BE2C (cell line): ENCODE measurements at regions not wholly inside any gene's neighbourhood (a gene's known extent, or its start where the extent isn't known, plus 50 kb on each side); places are given as distances from the start of the nearest gene placed in this dataset.

ENCODE experiments used
- DNase-seq: peaks from one replicate; pipeline ENCODE4 v3.0.0-alpha.2; 2020
- H3K27me3 ChIP-seq: fragments of 250-450 bp; sonication (Bioruptor Pico); 2 replicates; pipeline ENCODE4 v1.5.1; 2020; ENCODE audit warnings: mild to moderate bottlenecking
- H3K36me3 ChIP-seq: fragments of 250-450 bp; sonication (Bioruptor Pico); 2 replicates; pipeline ENCODE4 v1.5.1; 2020; ENCODE audit warnings: mild to moderate bottlenecking
- H3K4me1 ChIP-seq: fragments of 250-450 bp; sonication (Bioruptor Pico); 2 replicates; pipeline ENCODE4 v1.5.1; 2020
- H3K4me3 ChIP-seq: 2 replicates; pipeline ENCODE4 v1.5.1; 2011; ENCODE audit warnings: low read depth, low read length
- H3K9me3 ChIP-seq: fragments of 250-450 bp; sonication (Bioruptor Pico); 2 replicates; pipeline ENCODE4 v1.5.1; 2020
- TF ChIP-seq, protein P1 (sequence below): IDR thresholded peaks from 2 replicates; pipeline ENCODE4 v1.5.1; 2012; ENCODE audit warnings: mild to moderate bottlenecking, low read depth, low read length

GRCh38 chr18:44117821-44118220 is 562.9 kb upstream of the SETBP1 start:
- DNase-seq, result no peak
- Histone ChIP-seq H3K4me1 (no peaks in the 10 kb centered on the region), H3K36me3 (no peaks in the 10 kb centered on the region), H3K9me3 (no peaks in the 10 kb centered on the region), H3K27me3 (no peaks in the 10 kb centered on the region), H3K4me3 (no peak overlapping the region)
- TF ChIP-seq, protein P1, sequence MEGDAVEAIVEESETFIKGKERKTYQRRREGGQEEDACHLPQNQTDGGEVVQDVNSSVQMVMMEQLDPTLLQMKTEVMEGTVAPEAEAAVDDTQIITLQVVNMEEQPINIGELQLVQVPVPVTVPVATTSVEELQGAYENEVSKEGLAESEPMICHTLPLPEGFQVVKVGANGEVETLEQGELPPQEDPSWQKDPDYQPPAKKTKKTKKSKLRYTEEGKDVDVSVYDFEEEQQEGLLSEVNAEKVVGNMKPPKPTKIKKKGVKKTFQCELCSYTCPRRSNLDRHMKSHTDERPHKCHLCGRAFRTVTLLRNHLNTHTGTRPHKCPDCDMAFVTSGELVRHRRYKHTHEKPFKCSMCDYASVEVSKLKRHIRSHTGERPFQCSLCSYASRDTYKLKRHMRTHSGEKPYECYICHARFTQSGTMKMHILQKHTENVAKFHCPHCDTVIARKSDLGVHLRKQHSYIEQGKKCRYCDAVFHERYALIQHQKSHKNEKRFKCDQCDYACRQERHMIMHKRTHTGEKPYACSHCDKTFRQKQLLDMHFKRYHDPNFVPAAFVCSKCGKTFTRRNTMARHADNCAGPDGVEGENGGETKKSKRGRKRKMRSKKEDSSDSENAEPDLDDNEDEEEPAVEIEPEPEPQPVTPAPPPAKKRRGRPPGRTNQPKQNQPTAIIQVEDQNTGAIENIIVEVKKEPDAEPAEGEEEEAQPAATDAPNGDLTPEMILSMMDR, result no peak

DNA sequence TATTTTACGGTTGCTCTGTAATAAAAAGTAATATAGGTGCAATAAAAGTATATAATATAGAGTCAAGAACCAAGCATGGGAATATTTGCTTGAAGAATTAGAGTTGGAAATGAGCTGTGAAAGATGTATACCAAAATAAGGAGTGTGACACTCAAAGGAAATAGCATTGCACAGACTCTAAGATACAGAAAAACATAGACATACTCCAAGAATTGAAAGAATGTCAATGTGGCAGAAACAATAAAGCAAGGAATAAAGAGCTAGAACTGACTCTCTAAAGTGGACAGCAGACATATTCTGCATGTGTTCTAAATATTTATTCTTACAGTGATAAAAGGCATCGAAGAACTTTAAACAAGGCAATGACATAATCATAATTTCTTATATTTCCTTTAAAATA is 561.1 kb upstream of the SETBP1 start:
- H3K36me3 ChIP-seq, result no peaks in the 10 kb centered on the region
- H3K4me3 ChIP-seq, result no peak overlapping the region
- DNase-seq, result no peak
- TF ChIP-seq, protein P1, result no peak
- no peaks in the 10 kb centered on the region for H3K9me3 ChIP-seq
- H3K4me1 ChIP-seq, result no peaks in the 10 kb centered on the region
- no peaks in the 10 kb centered on the region for H3K27me3 ChIP-seq

- H3K4me3 ChIP-seq, result no peak overlapping the region
- no peaks in the 10 kb centered on the region for H3K36me3 ChIP-seq
- no peaks in the 10 kb centered on the region for H3K9me3 ChIP-seq
- no peaks in the 10 kb centered on the region for H3K27me3 ChIP-seq
- TF ChIP-seq, protein P1, result no peak
- no peaks in the 10 kb centered on the region for H3K4me1 ChIP-seq
- no peak for DNase-seq
Observed at GRCh38 chr18:44123743-44124142, 556.9 kb upstream of the SETBP1 start.

DNA sequence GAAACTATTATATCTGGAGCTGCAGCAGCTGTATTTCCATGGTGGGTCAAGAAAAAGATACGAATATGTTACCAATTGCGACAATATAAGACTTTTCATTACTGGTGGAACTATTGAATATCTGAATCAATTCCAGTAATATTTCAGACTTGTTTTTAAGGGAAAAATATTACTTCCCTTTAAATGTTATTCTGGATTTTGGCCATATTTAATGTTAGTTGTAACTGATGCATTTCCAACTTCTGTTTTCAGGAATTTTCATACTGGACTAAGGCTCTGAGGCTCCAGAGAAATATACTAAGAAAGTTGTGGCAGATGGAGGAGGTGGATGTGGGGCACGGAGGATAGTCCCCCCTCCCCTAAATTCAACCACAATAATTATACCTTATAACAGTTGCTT is 555.2 kb upstream of the SETBP1 start:
- Histone ChIP-seq H3K27me3 (no peaks in the 10 kb centered on the region), H3K4me3 (no peak overlapping the region), H3K4me1 (no peaks in the 10 kb centered on the region), H3K36me3 (no peaks in the 10 kb centered on the region), H3K9me3 (no peaks in the 10 kb centered on the region)
- TF ChIP-seq, protein P1, result no peak
- no peak for DNase-seq

DNA sequence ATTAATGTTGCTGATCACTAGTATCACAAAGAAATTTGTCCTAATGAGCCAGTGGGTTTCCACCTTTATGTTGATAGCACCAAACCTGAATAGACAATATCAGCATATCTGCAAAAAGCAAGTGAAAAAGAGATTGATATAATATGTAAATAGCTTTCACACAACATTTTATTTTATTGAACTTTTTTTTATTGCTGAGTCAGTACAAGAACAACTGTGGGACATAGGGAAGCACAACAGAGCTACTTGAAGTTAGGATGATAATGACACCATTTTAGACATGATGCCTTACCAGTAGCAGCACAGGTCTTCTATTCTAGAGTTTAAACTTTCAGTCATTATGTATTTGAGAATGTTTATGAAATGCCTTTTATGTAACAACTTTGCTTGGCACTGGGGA is 554.1 kb upstream of the SETBP1 start:
- no peaks in the 10 kb centered on the region for H3K36me3 ChIP-seq
- H3K9me3 ChIP-seq, result no peaks in the 10 kb centered on the region
- H3K4me3 ChIP-seq, result no peak overlapping the region
- H3K4me1 ChIP-seq, result no peaks in the 10 kb centered on the region
- no peak for DNase-seq
- H3K27me3 ChIP-seq, result no peaks in the 10 kb centered on the region
- TF ChIP-seq, protein P1, result no peak

DNA sequence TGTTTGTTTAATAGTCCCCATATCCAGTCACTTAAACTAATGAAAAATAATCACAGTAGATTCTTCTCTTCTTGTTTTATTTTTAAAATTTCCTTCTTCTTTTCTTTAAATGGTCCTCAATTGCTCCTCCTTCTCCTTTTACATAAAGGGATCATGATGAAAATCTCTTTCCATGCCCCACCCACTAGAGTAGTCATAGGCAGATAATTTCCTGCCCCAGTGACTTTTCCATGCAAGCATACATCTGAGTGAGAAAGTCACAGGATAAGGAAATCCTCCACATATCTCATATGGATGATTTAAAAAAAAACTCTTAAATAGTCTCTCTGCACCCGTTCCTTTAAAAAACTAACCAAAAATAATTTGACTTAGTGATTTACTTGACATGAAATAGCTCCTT is 552.3 kb upstream of the SETBP1 start:
- Histone ChIP-seq H3K4me1 (no peaks in the 10 kb centered on the region), H3K27me3 (no peaks in the 10 kb centered on the region), H3K4me3 (no peak overlapping the region), H3K36me3 (no peaks in the 10 kb centered on the region), H3K9me3 (no peaks in the 10 kb centered on the region)
- TF ChIP-seq, protein P1, result no peak
- DNase-seq, result no peak
